ENCODE measurements at regions not wholly inside any gene's neighbourhood (a gene's known extent, or its start where the extent isn't known, plus 50 kb on each side); places are given as distances from the start of the nearest gene placed in this dataset.

- DNase-seq (ENCODE audit: insufficient read length, low spot score) (no peak), FAIRE-seq (no peak)
- TF ChIP-seq POLR2AphosphoS5 (IDR thresholded peaks at IDR 0.05; ENCODE audit: low read depth, low read length): no peak
Observed at GRCh38 chr3:187618722-187619121, 51.5 kb downstream of the SST start.

- TF ChIP-seq POLR2A (IDR thresholded peaks at IDR 0.05; ENCODE audit: low read depth, low read length): no peak
- no peak for TF ChIP-seq SPI1 (IDR thresholded peaks at IDR 0.05; ENCODE audit: low read depth, low read length)
- TF ChIP-seq POU2F2 (IDR thresholded peaks at IDR 0.05; ENCODE audit: low read depth, low read length): no peak
- no peak for TF ChIP-seq POLR2AphosphoS5 (IDR thresholded peaks at IDR 0.05; ENCODE audit: low read depth, low read length)
- no peak for TF ChIP-seq PAX5 (IDR thresholded peaks at IDR 0.05; ENCODE audit: insufficient read depth, low read length, severe bottlenecking)
- TF ChIP-seq TAF1 (IDR thresholded peaks at IDR 0.05; ENCODE audit: low read depth, low read length): no peak
- DNase-seq (ENCODE audit: insufficient read length, low spot score) (no peak), FAIRE-seq (no peak)
Observed at GRCh38 chr3:187617213-187617612, 53.0 kb downstream of the SST start.

GRCh38 chr3:187616307-187616972 lies 53.8 kb downstream of the SST start:
- TF ChIP-seq PAX5 (IDR thresholded peaks at IDR 0.05; ENCODE audit: insufficient read depth, low read length, severe bottlenecking) (no peak), SPI1 (IDR thresholded peaks at IDR 0.05; ENCODE audit: low read depth, low read length) (no peak), POLR2AphosphoS5 (IDR thresholded peaks at IDR 0.05; ENCODE audit: low read depth, low read length) (no peak), POLR2A (IDR thresholded peaks at IDR 0.05; ENCODE audit: low read depth, low read length) (no peak), POU2F2 (IDR thresholded peaks at IDR 0.05; ENCODE audit: low read depth, low read length) (no peak), TAF1 (IDR thresholded peaks at IDR 0.05; ENCODE audit: low read depth, low read length) (no peak)
- FAIRE-seq: peak; percentile 33
- DNase-seq (ENCODE audit: insufficient read length, low spot score): peak; percentile 20

GRCh38 chr3:187615630-187616029 lies 54.6 kb downstream of the SST start:
- DNase-seq (ENCODE audit: insufficient read length, low spot score) (no peak), FAIRE-seq (no peak)
- TF ChIP-seq PAX5 (IDR thresholded peaks at IDR 0.05; ENCODE audit: insufficient read depth, low read length, severe bottlenecking): no peak
- TF ChIP-seq POU2F2 (IDR thresholded peaks at IDR 0.05; ENCODE audit: low read depth, low read length): no peak
- no peak for TF ChIP-seq POLR2A (IDR thresholded peaks at IDR 0.05; ENCODE audit: low read depth, low read length)
- TF ChIP-seq SPI1 (IDR thresholded peaks at IDR 0.05; ENCODE audit: low read depth, low read length): no peak
- no peak for TF ChIP-seq TAF1 (IDR thresholded peaks at IDR 0.05; ENCODE audit: low read depth, low read length)
- no peak for TF ChIP-seq POLR2AphosphoS5 (IDR thresholded peaks at IDR 0.05; ENCODE audit: low read depth, low read length)

- TF ChIP-seq SPI1 (IDR thresholded peaks at IDR 0.05; ENCODE audit: low read depth, low read length): no peak
- no peak for TF ChIP-seq POLR2A (IDR thresholded peaks at IDR 0.05; ENCODE audit: low read depth, low read length)
- TF ChIP-seq PAX5 (IDR thresholded peaks at IDR 0.05; ENCODE audit: insufficient read depth, low read length, severe bottlenecking): no peak
- no peak for TF ChIP-seq POLR2AphosphoS5 (IDR thresholded peaks at IDR 0.05; ENCODE audit: low read depth, low read length)
- TF ChIP-seq POU2F2 (IDR thresholded peaks at IDR 0.05; ENCODE audit: low read depth, low read length): no peak
- no peak for TF ChIP-seq TAF1 (IDR thresholded peaks at IDR 0.05; ENCODE audit: low read depth, low read length)
Observed at GRCh38 chr3:187612656-187613055, 57.5 kb downstream of the SST start.

GRCh38 chr3:187610981-187611511 lies 59.1 kb downstream of the SST start:
- FAIRE-seq (no peak), DNase-seq (ENCODE audit: insufficient read length, low spot score) (no peak)
- TF ChIP-seq PAX5 (IDR thresholded peaks at IDR 0.05; ENCODE audit: insufficient read depth, low read length, severe bottlenecking) (no peak), SPI1 (IDR thresholded peaks at IDR 0.05; ENCODE audit: low read depth, low read length) (no peak), POLR2AphosphoS5 (IDR thresholded peaks at IDR 0.05; ENCODE audit: low read depth, low read length) (no peak), TAF1 (IDR thresholded peaks at IDR 0.05; ENCODE audit: low read depth, low read length) (no peak), POU2F2 (IDR thresholded peaks at IDR 0.05; ENCODE audit: low read depth, low read length) (no peak), POLR2A (IDR thresholded peaks at IDR 0.05; ENCODE audit: low read depth, low read length) (no peak)

More at GRCh38 chr3:187612656-187613055, 57.5 kb downstream of the SST start:
- DNase-seq (ENCODE audit: insufficient read length, low spot score): no peak
- no peak for FAIRE-seq

- no peak for FAIRE-seq
- no peak for DNase-seq (ENCODE audit: insufficient read length, low spot score)
- TF ChIP-seq POLR2AphosphoS5 (IDR thresholded peaks at IDR 0.05; ENCODE audit: low read depth, low read length) (no peak), TAF1 (IDR thresholded peaks at IDR 0.05; ENCODE audit: low read depth, low read length) (no peak), SPI1 (IDR thresholded peaks at IDR 0.05; ENCODE audit: low read depth, low read length) (no peak), POLR2A (IDR thresholded peaks at IDR 0.05; ENCODE audit: low read depth, low read length) (no peak), POU2F2 (IDR thresholded peaks at IDR 0.05; ENCODE audit: low read depth, low read length) (no peak), PAX5 (IDR thresholded peaks at IDR 0.05; ENCODE audit: insufficient read depth, low read length, severe bottlenecking) (no peak)
Observed at GRCh38 chr3:187594272-187594671, 75.9 kb downstream of the SST start.

- no peak for DNase-seq (ENCODE audit: insufficient read length, low spot score)
- FAIRE-seq: no peak
- TF ChIP-seq TAF1 (IDR thresholded peaks at IDR 0.05; ENCODE audit: low read depth, low read length) (no peak), PAX5 (IDR thresholded peaks at IDR 0.05; ENCODE audit: insufficient read depth, low read length, severe bottlenecking) (no peak), POLR2AphosphoS5 (IDR thresholded peaks at IDR 0.05; ENCODE audit: low read depth, low read length) (no peak), POU2F2 (IDR thresholded peaks at IDR 0.05; ENCODE audit: low read depth, low read length) (no peak), SPI1 (IDR thresholded peaks at IDR 0.05; ENCODE audit: low read depth, low read length) (no peak), POLR2A (IDR thresholded peaks at IDR 0.05; ENCODE audit: low read depth, low read length) (no peak)
Observed at GRCh38 chr3:187593451-187593850, 76.7 kb downstream of the SST start.

GRCh38 chr3:187590861-187591576 lies 79.2 kb downstream of the SST start:
- FAIRE-seq (no peak), DNase-seq (ENCODE audit: insufficient read length, low spot score) (no peak)
- TF ChIP-seq POLR2AphosphoS5 (IDR thresholded peaks at IDR 0.05; ENCODE audit: low read depth, low read length) (no peak), POLR2A (IDR thresholded peaks at IDR 0.05; ENCODE audit: low read depth, low read length) (no peak), POU2F2 (IDR thresholded peaks at IDR 0.05; ENCODE audit: low read depth, low read length) (no peak), TAF1 (IDR thresholded peaks at IDR 0.05; ENCODE audit: low read depth, low read length) (no peak), SPI1 (IDR thresholded peaks at IDR 0.05; ENCODE audit: low read depth, low read length) (no peak), PAX5 (IDR thresholded peaks at IDR 0.05; ENCODE audit: insufficient read depth, low read length, severe bottlenecking) (no peak)

Measured in GM12891 (cell line).